SK-N-SH (cell line): ENCODE measurements at regions not wholly inside any gene's neighbourhood (a gene's known extent, or its start where the extent isn't known, plus 50 kb on each side); places are given as distances from the start of the nearest gene placed in this dataset.

ENCODE experiments used
- CTCF ChIA-PET: fragments of 300-600, 350-600 bp; formaldehyde crosslinking; extraction: SDS; loops from one replicate; lab custom pipeline; 2021; lab: Yijun Ruan, JAX
- POLR2A ChIA-PET: fragments of 350-600 bp; sonication (Branson Sonifier 250); formaldehyde crosslinking; extraction: SDS; loops from one replicate; lab custom pipeline; 2020; ENCODE audit warnings: antibody characterized with exemption, inconsistent platforms; lab: Yijun Ruan, JAX
- DNase-seq: peaks from one replicate; pipeline ENCODE4 v3.0.0; 2012
- H2AFZ ChIP-seq: fragments of 200-600 bp; sonication (generic); 2 replicates; pipeline ENCODE4 v1.8.1; 2016; ENCODE audit warnings: antibody characterized with exemption, mild to moderate bottlenecking, low read depth
- H3F3A ChIP-seq: fragments of 200-600 bp; sonication (generic); replicated peaks from 2 replicates; pipeline ENCODE3; 2016; ENCODE audit warnings: antibody characterized with exemption, mild to moderate bottlenecking; ENCODE audit not compliant: insufficient read depth
- H3K27ac ChIP-seq, 2 experiments: fragments of 200-500 bp in 1 of 2; fragments of 200-600 bp in 1 of 2; sonication (Bioruptor generic) in 1 of 2; sonication (generic), shearing (Covaris generic) in 1 of 2; 2 replicates each; pipeline versions ENCODE4 v1.5.1 to v1.6.1; 2014 to 2016; ENCODE audit warnings: low read depth in 2 of 2, inconsistent platforms in 1 of 2, low read length in 1 of 2, mild to moderate bottlenecking in 1 of 2, mixed read lengths in 1 of 2
- H3K27me3 ChIP-seq: fragments of 200-600 bp; sonication (generic), shearing (Covaris generic); 2 replicates; pipeline ENCODE4 v1.6.1; 2016; ENCODE audit warnings: mixed run types; ENCODE audit not compliant: insufficient read depth
- H3K36me3 ChIP-seq, 2 experiments: fragments of 200-500 bp in 1 of 2; fragments of 200-600 bp in 1 of 2; sonication (Bioruptor generic) in 1 of 2; sonication (generic) in 1 of 2; replicated peaks in 1 of 2; 2 replicates each; pipeline versions ENCODE3 to v1.5.1; 2014 to 2016; ENCODE audit warnings: low read length in 1 of 2, mild to moderate bottlenecking in 1 of 2; ENCODE audit not compliant: insufficient read depth in 2 of 2, control insufficient read depth in 1 of 2
- H3K4me1 ChIP-seq, 2 experiments: fragments of 200-500 bp in 1 of 2; fragments of 200-600 bp in 1 of 2; sonication (Bioruptor generic) in 1 of 2; sonication (generic), shearing (Covaris generic) in 1 of 2; 2 replicates each; pipeline versions ENCODE4 v1.5.1 to v1.6.1; 2014 to 2016; ENCODE audit warnings: low read depth in 1 of 2, low read length in 1 of 2, mixed run types in 1 of 2; ENCODE audit not compliant: insufficient read depth in 2 of 2, control insufficient read depth in 1 of 2
- H3K4me2 ChIP-seq: fragments of 200-600 bp; sonication (generic), shearing (Covaris generic); 2 replicates; pipeline ENCODE4 v1.6.1; 2017; ENCODE audit warnings: mixed run types
- H3K4me3 ChIP-seq, 2 experiments: fragments of 200-500 bp in 1 of 2; fragments of 200-600 bp in 1 of 2; sonication (Bioruptor generic) in 1 of 2; sonication (generic), shearing (Covaris generic) in 1 of 2; 2 replicates each; pipeline versions ENCODE4 v1.5.1 to v1.8.1; 2014 to 2016; ENCODE audit warnings: low read depth in 2 of 2, inconsistent platforms in 1 of 2, low read length in 1 of 2, mild to moderate bottlenecking in 1 of 2, mixed read lengths in 1 of 2, moderate library complexity in 1 of 2
- H3K79me2 ChIP-seq: fragments of 200-600 bp; sonication (generic); 2 replicates; pipeline ENCODE4 v1.8.1; 2017; ENCODE audit warnings: mild to moderate bottlenecking; ENCODE audit not compliant: insufficient read depth
- H3K9ac ChIP-seq: fragments of 200-600 bp; sonication (generic); 2 replicates; pipeline ENCODE4 v1.6.1; 2017; ENCODE audit warnings: mixed run types
- H3K9me2 ChIP-seq: fragments of 200-600 bp; sonication (generic); 2 replicates; pipeline ENCODE4 v1.6.1; 2017; ENCODE audit warnings: mixed run types
- H3K9me3 ChIP-seq: fragments of 200-600 bp; sonication (generic); 2 replicates; pipeline ENCODE4 v1.6.1; 2017; ENCODE audit warnings: mixed run types, mild to moderate bottlenecking, moderate library complexity
- H4K20me1 ChIP-seq: fragments of 200-600 bp; sonication (generic); 2 replicates; pipeline ENCODE4 v1.6.1; 2017; ENCODE audit warnings: mild to moderate bottlenecking, mixed run types; ENCODE audit not compliant: insufficient read depth
- ELF1 ChIP-seq: IDR thresholded peaks from 2 replicates; pipeline ENCODE4 v1.4.0; 2012
- FOSL2 ChIP-seq: IDR thresholded peaks from 2 replicates; pipeline ENCODE4 v1.4.0; 2012; ENCODE audit warnings: low read depth, mild to moderate bottlenecking, moderate library complexity, borderline replicate concordance
- FOXJ3 ChIP-seq: sonication (generic); formaldehyde crosslinking; IDR thresholded peaks from 2 replicates; pipeline ENCODE4 v1.5.1; 2020; ENCODE audit warnings: mild to moderate bottlenecking, missing genetic modification reagents
- FOXM1 ChIP-seq: IDR thresholded peaks from 2 replicates; pipeline ENCODE4 v1.4.0; 2012; ENCODE audit warnings: low read depth, mild to moderate bottlenecking
- GABPA ChIP-seq: IDR thresholded peaks from 2 replicates; pipeline ENCODE4 v1.4.0; 2012; ENCODE audit warnings: low read depth, mild to moderate bottlenecking
- GATA2 ChIP-seq: sonication (generic); formaldehyde crosslinking; IDR thresholded peaks from 2 replicates; pipeline ENCODE4 v1.5.0; 2020; ENCODE audit warnings: mild to moderate bottlenecking, missing genetic modification reagents
- JUND ChIP-seq: IDR thresholded peaks from 2 replicates; pipeline ENCODE4 v1.4.0; 2012
- MEF2A ChIP-seq: IDR thresholded peaks from 2 replicates; pipeline ENCODE4 v1.4.0; 2012; ENCODE audit warnings: low read depth, borderline replicate concordance
- NFIC ChIP-seq: IDR thresholded peaks from 2 replicates; pipeline ENCODE4 v1.4.0; 2012; ENCODE audit warnings: borderline replicate concordance
- NRF1 ChIP-seq: IDR thresholded peaks from 2 replicates; pipeline ENCODE4 v1.6.1; 2012; ENCODE audit warnings: low read depth, mild to moderate bottlenecking, low read length
- RFX5 ChIP-seq: IDR thresholded peaks from 2 replicates; pipeline ENCODE4 v1.6.1; 2012; ENCODE audit warnings: mild to moderate bottlenecking, improper control_type of control experiment, low read length
- SIN3A ChIP-seq: IDR thresholded peaks from 2 replicates; pipeline ENCODE4 v1.6.1; 2012; ENCODE audit warnings: low read depth, mild to moderate bottlenecking, low read length, moderate library complexity, borderline replicate concordance
- SMC3 ChIP-seq: IDR thresholded peaks from 2 replicates; pipeline ENCODE4 v1.6.1; 2012; ENCODE audit warnings: low read depth, low read length, improper control_type of control experiment
- TAF1 ChIP-seq: IDR thresholded peaks from 2 replicates; pipeline ENCODE4 v1.6.1; 2012; ENCODE audit warnings: low read depth, mild to moderate bottlenecking, low read length, moderate library complexity, borderline replicate concordance
- TCF12 ChIP-seq: IDR thresholded peaks from 2 replicates; pipeline ENCODE4 v1.4.0; 2012
- WGBS: methylation state at CpG from one replicate; pipeline ENCODE4 v1.1.6; 2017; ENCODE audit warnings: low lambda C conversion rate; 5-methylcytosine and 5-hydroxymethylcytosine counted together
- TF ChIP-seq, protein P1 (sequence below): IDR thresholded peaks from 2 replicates; pipeline ENCODE4 v1.4.0; 2012; ENCODE audit warnings: low read depth, borderline replicate concordance
- TF ChIP-seq, protein P2 (sequence below): IDR thresholded peaks from 2 replicates; pipeline ENCODE4; 2012
- TF ChIP-seq, protein P3 (sequence below): fragments of 150-350 bp; IDR thresholded peaks from 2 replicates; pipeline ENCODE4 v1.6.1; 2017; ENCODE audit warnings: antibody characterized with exemption, low read length, low read depth, borderline replicate concordance
- TF ChIP-seq, protein P4 (sequence below): fragments of 200-600 bp; sonication (generic); IDR thresholded peaks from 2 replicates; pipeline ENCODE4 v1.6.1; 2017; ENCODE audit warnings: antibody characterized with exemption, mild to moderate bottlenecking, moderate library complexity
- TF ChIP-seq, protein P5 (sequence below): IDR thresholded peaks from 2 replicates; pipeline ENCODE4 v1.6.1; 2012; ENCODE audit warnings: mild to moderate bottlenecking, low read depth, low read length, moderate library complexity

DNA sequence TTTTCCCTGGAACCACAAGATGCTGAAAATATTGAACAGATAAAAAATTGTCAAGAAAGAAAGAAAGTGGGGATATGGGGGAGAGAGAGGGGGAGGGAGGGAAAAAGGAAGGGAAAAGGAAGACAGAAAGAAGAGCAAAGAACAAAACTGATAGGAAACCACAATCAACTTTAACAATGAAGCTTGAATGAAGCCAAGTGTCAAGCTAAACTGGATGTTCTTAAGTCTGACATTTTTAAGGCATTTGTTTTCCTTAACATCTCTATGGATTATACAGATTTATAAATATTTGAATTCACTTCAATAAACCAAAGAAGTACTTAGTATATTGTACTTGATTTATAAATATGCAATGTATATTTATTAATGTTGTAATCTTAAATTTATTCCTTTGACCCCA lies 197.6 kb upstream of the SMLR1 start:
- Histone ChIP-seq H3K79me2 (no peaks in the 10 kb centered on the region), H3F3A (peaks cover 24% of the 10 kb centered on the region), H3K4me3 (no peak overlapping the region), H3K27me3 (no peaks in the 10 kb centered on the region), H3K9me3 (no peaks in the 10 kb centered on the region), H3K4me1 (peaks cover 0 to 6% of the 10 kb centered on the region in 2 experiments; a peak in 1 of 4 replicates), H3K36me3 (no peaks in the 10 kb centered on the region), H2AFZ (peak overlapping the region; percentile 33; the same call in 1 of the 2 replicates), H4K20me1 (no peaks in the 10 kb centered on the region), H3K27ac (peak overlapping the region in 1 of 2 experiments; percentile 49; a peak in 1 of 4 replicates), H3K9ac (no peak overlapping the region), H3K4me2 (no peak overlapping the region), H3K9me2 (no peaks in the 10 kb centered on the region)
- TF ChIP-seq TCF12 (peak; percentile 20; the same call in 1 of the 2 replicates), JUND (peak; percentile 23; the same call in 1 of the 2 replicates), RFX5 (no peak)
- ChIA-PET POLR2A (no interaction called here), CTCF (no interaction called here)
- no peak for DNase-seq

DNA sequence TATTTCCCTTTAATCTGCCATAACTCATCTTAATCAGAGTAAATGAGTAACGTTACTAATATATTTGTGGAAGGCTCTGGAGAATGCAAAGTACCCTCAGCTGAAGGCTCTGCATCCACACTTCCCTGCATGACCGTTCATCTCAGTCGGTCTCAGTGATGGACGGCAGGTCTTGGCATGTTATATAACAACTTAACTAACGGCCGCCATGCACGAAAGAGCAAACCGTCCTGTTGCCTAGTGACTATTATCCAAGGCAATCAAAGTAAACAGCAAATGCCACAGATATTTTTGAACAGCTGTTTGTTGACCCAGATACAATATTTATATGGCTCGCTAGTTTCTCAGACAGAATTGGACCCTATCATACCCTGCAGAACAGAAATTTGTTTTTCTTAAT lies 194.9 kb upstream of the SMLR1 start:
- DNase-seq = no peak
- 84% methylated on average over 8 of the region's 9 CpGs for WGBS
- no peak overlapping the region for H3K9ac ChIP-seq
- no peaks in the 10 kb centered on the region for H3K79me2 ChIP-seq
- H3F3A ChIP-seq = peaks cover 8% of the 10 kb centered on the region
- H3K36me3 ChIP-seq = no peaks in the 10 kb centered on the region
- no peak overlapping the region for H3K27ac ChIP-seq
- no peaks in the 10 kb centered on the region for H3K27me3 ChIP-seq
- no peak overlapping the region for H3K4me2 ChIP-seq
- ChIA-PET POLR2A (no interaction called here), CTCF (interaction anchor here (0.9 kb wide), 1 partner anchor 10 kb away, joined by 3 read pairs; no protein-coding TSS in a partner anchor)
- no peak overlapping the region for H3K4me3 ChIP-seq
- no peaks in the 10 kb centered on the region for H3K9me3 ChIP-seq
- no peaks in the 10 kb centered on the region; a peak in 1 of 4 replicates for H3K4me1 ChIP-seq
- no peaks in the 10 kb centered on the region for H3K9me2 ChIP-seq
- no peaks in the 10 kb centered on the region for H4K20me1 ChIP-seq
- TF ChIP-seq NFIC (no peak), TAF1 (no peak), NRF1 (no peak), MEF2A (no peak), ELF1 (no peak), FOXJ3 (CRISPR knock-in tag) (no peak), GABPA (no peak), FOXM1 (no peak), SMC3 (no peak), RFX5 (no peak), TCF12 (no peak), FOSL2 (no peak), SIN3A (no peak), GATA2 (CRISPR knock-in tag) (no peak)
- TF ChIP-seq, protein P1, sequence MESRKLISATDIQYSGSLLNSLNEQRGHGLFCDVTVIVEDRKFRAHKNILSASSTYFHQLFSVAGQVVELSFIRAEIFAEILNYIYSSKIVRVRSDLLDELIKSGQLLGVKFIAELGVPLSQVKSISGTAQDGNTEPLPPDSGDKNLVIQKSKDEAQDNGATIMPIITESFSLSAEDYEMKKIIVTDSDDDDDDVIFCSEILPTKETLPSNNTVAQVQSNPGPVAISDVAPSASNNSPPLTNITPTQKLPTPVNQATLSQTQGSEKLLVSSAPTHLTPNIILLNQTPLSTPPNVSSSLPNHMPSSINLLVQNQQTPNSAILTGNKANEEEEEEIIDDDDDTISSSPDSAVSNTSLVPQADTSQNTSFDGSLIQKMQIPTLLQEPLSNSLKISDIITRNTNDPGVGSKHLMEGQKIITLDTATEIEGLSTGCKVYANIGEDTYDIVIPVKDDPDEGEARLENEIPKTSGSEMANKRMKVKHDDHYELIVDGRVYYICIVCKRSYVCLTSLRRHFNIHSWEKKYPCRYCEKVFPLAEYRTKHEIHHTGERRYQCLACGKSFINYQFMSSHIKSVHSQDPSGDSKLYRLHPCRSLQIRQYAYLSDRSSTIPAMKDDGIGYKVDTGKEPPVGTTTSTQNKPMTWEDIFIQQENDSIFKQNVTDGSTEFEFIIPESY = no peak
- TF ChIP-seq, protein P2, sequence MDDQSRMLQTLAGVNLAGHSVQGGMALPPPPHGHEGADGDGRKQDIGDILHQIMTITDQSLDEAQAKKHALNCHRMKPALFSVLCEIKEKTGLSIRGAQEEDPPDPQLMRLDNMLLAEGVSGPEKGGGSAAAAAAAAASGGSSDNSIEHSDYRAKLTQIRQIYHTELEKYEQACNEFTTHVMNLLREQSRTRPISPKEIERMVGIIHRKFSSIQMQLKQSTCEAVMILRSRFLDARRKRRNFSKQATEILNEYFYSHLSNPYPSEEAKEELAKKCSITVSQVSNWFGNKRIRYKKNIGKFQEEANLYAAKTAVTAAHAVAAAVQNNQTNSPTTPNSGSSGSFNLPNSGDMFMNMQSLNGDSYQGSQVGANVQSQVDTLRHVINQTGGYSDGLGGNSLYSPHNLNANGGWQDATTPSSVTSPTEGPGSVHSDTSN = no peak
- TF ChIP-seq, protein P3, sequence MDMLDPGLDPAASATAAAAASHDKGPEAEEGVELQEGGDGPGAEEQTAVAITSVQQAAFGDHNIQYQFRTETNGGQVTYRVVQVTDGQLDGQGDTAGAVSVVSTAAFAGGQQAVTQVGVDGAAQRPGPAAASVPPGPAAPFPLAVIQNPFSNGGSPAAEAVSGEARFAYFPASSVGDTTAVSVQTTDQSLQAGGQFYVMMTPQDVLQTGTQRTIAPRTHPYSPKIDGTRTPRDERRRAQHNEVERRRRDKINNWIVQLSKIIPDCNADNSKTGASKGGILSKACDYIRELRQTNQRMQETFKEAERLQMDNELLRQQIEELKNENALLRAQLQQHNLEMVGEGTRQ = no peak
- TF ChIP-seq, protein P4, sequence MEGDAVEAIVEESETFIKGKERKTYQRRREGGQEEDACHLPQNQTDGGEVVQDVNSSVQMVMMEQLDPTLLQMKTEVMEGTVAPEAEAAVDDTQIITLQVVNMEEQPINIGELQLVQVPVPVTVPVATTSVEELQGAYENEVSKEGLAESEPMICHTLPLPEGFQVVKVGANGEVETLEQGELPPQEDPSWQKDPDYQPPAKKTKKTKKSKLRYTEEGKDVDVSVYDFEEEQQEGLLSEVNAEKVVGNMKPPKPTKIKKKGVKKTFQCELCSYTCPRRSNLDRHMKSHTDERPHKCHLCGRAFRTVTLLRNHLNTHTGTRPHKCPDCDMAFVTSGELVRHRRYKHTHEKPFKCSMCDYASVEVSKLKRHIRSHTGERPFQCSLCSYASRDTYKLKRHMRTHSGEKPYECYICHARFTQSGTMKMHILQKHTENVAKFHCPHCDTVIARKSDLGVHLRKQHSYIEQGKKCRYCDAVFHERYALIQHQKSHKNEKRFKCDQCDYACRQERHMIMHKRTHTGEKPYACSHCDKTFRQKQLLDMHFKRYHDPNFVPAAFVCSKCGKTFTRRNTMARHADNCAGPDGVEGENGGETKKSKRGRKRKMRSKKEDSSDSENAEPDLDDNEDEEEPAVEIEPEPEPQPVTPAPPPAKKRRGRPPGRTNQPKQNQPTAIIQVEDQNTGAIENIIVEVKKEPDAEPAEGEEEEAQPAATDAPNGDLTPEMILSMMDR = no peak
- TF ChIP-seq, protein P5, sequence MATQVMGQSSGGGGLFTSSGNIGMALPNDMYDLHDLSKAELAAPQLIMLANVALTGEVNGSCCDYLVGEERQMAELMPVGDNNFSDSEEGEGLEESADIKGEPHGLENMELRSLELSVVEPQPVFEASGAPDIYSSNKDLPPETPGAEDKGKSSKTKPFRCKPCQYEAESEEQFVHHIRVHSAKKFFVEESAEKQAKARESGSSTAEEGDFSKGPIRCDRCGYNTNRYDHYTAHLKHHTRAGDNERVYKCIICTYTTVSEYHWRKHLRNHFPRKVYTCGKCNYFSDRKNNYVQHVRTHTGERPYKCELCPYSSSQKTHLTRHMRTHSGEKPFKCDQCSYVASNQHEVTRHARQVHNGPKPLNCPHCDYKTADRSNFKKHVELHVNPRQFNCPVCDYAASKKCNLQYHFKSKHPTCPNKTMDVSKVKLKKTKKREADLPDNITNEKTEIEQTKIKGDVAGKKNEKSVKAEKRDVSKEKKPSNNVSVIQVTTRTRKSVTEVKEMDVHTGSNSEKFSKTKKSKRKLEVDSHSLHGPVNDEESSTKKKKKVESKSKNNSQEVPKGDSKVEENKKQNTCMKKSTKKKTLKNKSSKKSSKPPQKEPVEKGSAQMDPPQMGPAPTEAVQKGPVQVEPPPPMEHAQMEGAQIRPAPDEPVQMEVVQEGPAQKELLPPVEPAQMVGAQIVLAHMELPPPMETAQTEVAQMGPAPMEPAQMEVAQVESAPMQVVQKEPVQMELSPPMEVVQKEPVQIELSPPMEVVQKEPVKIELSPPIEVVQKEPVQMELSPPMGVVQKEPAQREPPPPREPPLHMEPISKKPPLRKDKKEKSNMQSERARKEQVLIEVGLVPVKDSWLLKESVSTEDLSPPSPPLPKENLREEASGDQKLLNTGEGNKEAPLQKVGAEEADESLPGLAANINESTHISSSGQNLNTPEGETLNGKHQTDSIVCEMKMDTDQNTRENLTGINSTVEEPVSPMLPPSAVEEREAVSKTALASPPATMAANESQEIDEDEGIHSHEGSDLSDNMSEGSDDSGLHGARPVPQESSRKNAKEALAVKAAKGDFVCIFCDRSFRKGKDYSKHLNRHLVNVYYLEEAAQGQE = no peak
- no peak overlapping the region for H2AFZ ChIP-seq
